Neural cell (in vitro differentiated cells): ENCODE measurements at regions not wholly inside any gene's neighbourhood (a gene's known extent, or its start where the extent isn't known, plus 50 kb on each side); places are given as distances from the start of the nearest gene placed in this dataset.

Experiments used
- H2AFZ ChIP-seq: fragments of 200-600, 300-800 bp; sonication (generic), shearing (Covaris generic); 2 replicates; pipeline ENCODE4 v1.6.0; 2014; ENCODE audit warnings: low read depth, mild to moderate bottlenecking, antibody characterized with exemption, low read length, moderate library complexity
- H3F3A ChIP-seq: fragments of 200-600 bp; shearing (Covaris generic); 2 replicates; pipeline ENCODE4 v1.6.1; 2016; ENCODE audit warnings: mild to moderate bottlenecking, moderate library complexity, mixed read lengths, antibody characterized with exemption, low read length; ENCODE audit not compliant: insufficient read depth, poor library complexity, severe bottlenecking
- H3K27ac ChIP-seq: fragments of 200-600, 300-800 bp; sonication (generic), shearing (Covaris generic); 2 replicates; pipeline ENCODE4 v1.5.1; 2014; ENCODE audit warnings: mild to moderate bottlenecking, low read length, moderate library complexity
- H3K27me3 ChIP-seq: fragments of 300-800, 200-600 bp; sonication (generic), shearing (Covaris generic); 2 replicates; pipeline ENCODE4 v1.6.0; 2014; ENCODE audit warnings: mild to moderate bottlenecking, low read depth, low read length, moderate library complexity; ENCODE audit not compliant: insufficient read depth
- H3K36me3 ChIP-seq: fragments of 300-800, 200-600 bp; sonication (generic), shearing (Covaris generic); 2 replicates; pipeline ENCODE4 v1.5.1; 2014; ENCODE audit warnings: mild to moderate bottlenecking, antibody characterized with exemption, low read length, moderate library complexity; ENCODE audit not compliant: insufficient read depth
- H3K4me2 ChIP-seq: fragments of 300-800, 200-600 bp; sonication (generic), shearing (Covaris generic); 2 replicates; pipeline ENCODE4 v1.6.0; 2014; ENCODE audit warnings: mild to moderate bottlenecking, low read length
- H3K4me3 ChIP-seq: fragments of 300-800, 200-600 bp; sonication (generic), shearing (Covaris generic); 2 replicates; pipeline ENCODE4 v1.5.1; 2014; ENCODE audit warnings: mild to moderate bottlenecking, low read length, moderate library complexity
- H3K79me2 ChIP-seq: fragments of 200-600 bp; shearing (Covaris generic); replicated peaks from 2 replicates; pipeline ENCODE4 v1.6.0; 2014; ENCODE audit warnings: mild to moderate bottlenecking, low read length, moderate library complexity; ENCODE audit not compliant: insufficient read depth
- H3K9ac ChIP-seq: fragments of 300-800, 200-600 bp; sonication (generic), shearing (Covaris generic); 2 replicates; pipeline ENCODE4 v1.6.1; 2016; ENCODE audit warnings: mild to moderate bottlenecking, low read length, mixed read lengths
- H3K9me2 ChIP-seq: fragments of 200-600 bp; shearing (Covaris generic); 2 replicates; pipeline ENCODE4 v1.6.1; 2016; ENCODE audit warnings: mild to moderate bottlenecking, low read length, mixed read lengths; ENCODE audit not compliant: insufficient read depth
- H3K9me3 ChIP-seq: fragments of 200-600, 300-800 bp; sonication (generic), shearing (Covaris generic); 2 replicates; pipeline ENCODE4 v1.6.1; 2016; ENCODE audit warnings: mild to moderate bottlenecking, mixed run types, low read length, moderate library complexity, mixed read lengths
- H4K20me1 ChIP-seq: fragments of 200-600 bp; shearing (Covaris generic); 2 replicates; pipeline ENCODE4 v1.6.1; 2016; ENCODE audit warnings: mild to moderate bottlenecking, mixed run types; ENCODE audit not compliant: insufficient read depth
- EP300 ChIP-seq: fragments of 450-650 bp; conservative IDR thresholded peaks from 2 replicates; pipeline ENCODE4 v1.6.1; 2014; ENCODE audit warnings: antibody characterized with exemption, mild to moderate bottlenecking, moderate library complexity; ENCODE audit not compliant: poor library complexity, severe bottlenecking
- EZH2 ChIP-seq: fragments of 200-600, 300-800 bp; shearing (Covaris generic), sonication (generic); IDR thresholded peaks from 2 replicates; pipeline ENCODE4 v1.6.1; 2014; ENCODE audit warnings: antibody characterized with exemption, low read length, borderline replicate concordance, mild to moderate bottlenecking; ENCODE audit not compliant: insufficient read depth, poor library complexity, severe bottlenecking
- MXI1 ChIP-seq: fragments of 450-650 bp; conservative IDR thresholded peaks from 2 replicates; pipeline ENCODE4 v1.6.1; 2014; ENCODE audit warnings: antibody characterized with exemption, mild to moderate bottlenecking; ENCODE audit not compliant: poor library complexity, severe bottlenecking
- POLR2AphosphoS5 ChIP-seq: IDR thresholded peaks from 2 replicates; pipeline ENCODE4 v1.6.1; 2012
- RAD21 ChIP-seq: fragments of 450-650 bp; conservative IDR thresholded peaks from 2 replicates; pipeline ENCODE4 v1.6.1; 2014; ENCODE audit warnings: antibody characterized with exemption, mild to moderate bottlenecking, moderate library complexity
- SMC3 ChIP-seq: fragments of 450-650 bp; conservative IDR thresholded peaks from 2 replicates; pipeline ENCODE4 v1.6.1; 2014; ENCODE audit warnings: antibody characterized with exemption, mild to moderate bottlenecking, moderate library complexity; ENCODE audit not compliant: poor library complexity
- TAF1 ChIP-seq: IDR thresholded peaks from 2 replicates; pipeline ENCODE4 v1.6.1; 2012; ENCODE audit warnings: low read depth
- TF ChIP-seq, protein P1 (sequence below): IDR thresholded peaks from 2 replicates; pipeline ENCODE4 v1.6.1; 2012; ENCODE audit warnings: borderline replicate concordance
- TF ChIP-seq, protein P2 (sequence below): fragments of 450-650 bp; IDR thresholded peaks from 2 replicates; pipeline ENCODE4 v1.5.1; 2014; ENCODE audit warnings: antibody characterized with exemption, mild to moderate bottlenecking, moderate library complexity; ENCODE audit not compliant: poor library complexity, severe bottlenecking

DNA sequence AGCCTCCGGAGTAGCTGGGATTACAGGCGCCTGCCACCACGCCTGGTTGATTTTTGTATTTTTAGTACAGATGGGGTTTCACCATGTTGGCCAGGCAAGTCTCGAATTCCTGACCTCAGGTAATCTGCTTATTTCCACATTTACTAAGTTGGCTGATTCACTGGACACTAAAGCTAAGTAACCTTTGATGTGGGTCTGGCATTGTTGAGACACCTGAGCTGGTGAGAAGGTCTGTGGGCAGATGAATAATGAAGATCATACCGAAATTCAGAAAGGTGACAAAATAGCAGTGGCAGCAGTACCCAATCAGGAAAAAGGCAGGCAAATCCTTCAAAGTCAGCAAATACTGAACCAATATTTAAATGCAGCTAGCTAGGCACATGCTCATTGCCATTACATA lies 210.6 kb upstream of the ZNF608 start:
- TF ChIP-seq EZH2 (no peak), MXI1 (no peak), TAF1 (no peak), SMC3 (no peak), POLR2AphosphoS5 (no peak), EP300 (no peak), RAD21 (no peak)
- TF ChIP-seq, protein P1, sequence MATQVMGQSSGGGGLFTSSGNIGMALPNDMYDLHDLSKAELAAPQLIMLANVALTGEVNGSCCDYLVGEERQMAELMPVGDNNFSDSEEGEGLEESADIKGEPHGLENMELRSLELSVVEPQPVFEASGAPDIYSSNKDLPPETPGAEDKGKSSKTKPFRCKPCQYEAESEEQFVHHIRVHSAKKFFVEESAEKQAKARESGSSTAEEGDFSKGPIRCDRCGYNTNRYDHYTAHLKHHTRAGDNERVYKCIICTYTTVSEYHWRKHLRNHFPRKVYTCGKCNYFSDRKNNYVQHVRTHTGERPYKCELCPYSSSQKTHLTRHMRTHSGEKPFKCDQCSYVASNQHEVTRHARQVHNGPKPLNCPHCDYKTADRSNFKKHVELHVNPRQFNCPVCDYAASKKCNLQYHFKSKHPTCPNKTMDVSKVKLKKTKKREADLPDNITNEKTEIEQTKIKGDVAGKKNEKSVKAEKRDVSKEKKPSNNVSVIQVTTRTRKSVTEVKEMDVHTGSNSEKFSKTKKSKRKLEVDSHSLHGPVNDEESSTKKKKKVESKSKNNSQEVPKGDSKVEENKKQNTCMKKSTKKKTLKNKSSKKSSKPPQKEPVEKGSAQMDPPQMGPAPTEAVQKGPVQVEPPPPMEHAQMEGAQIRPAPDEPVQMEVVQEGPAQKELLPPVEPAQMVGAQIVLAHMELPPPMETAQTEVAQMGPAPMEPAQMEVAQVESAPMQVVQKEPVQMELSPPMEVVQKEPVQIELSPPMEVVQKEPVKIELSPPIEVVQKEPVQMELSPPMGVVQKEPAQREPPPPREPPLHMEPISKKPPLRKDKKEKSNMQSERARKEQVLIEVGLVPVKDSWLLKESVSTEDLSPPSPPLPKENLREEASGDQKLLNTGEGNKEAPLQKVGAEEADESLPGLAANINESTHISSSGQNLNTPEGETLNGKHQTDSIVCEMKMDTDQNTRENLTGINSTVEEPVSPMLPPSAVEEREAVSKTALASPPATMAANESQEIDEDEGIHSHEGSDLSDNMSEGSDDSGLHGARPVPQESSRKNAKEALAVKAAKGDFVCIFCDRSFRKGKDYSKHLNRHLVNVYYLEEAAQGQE, result no peak
- TF ChIP-seq, protein P2, sequence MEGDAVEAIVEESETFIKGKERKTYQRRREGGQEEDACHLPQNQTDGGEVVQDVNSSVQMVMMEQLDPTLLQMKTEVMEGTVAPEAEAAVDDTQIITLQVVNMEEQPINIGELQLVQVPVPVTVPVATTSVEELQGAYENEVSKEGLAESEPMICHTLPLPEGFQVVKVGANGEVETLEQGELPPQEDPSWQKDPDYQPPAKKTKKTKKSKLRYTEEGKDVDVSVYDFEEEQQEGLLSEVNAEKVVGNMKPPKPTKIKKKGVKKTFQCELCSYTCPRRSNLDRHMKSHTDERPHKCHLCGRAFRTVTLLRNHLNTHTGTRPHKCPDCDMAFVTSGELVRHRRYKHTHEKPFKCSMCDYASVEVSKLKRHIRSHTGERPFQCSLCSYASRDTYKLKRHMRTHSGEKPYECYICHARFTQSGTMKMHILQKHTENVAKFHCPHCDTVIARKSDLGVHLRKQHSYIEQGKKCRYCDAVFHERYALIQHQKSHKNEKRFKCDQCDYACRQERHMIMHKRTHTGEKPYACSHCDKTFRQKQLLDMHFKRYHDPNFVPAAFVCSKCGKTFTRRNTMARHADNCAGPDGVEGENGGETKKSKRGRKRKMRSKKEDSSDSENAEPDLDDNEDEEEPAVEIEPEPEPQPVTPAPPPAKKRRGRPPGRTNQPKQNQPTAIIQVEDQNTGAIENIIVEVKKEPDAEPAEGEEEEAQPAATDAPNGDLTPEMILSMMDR, result no peak

DNA sequence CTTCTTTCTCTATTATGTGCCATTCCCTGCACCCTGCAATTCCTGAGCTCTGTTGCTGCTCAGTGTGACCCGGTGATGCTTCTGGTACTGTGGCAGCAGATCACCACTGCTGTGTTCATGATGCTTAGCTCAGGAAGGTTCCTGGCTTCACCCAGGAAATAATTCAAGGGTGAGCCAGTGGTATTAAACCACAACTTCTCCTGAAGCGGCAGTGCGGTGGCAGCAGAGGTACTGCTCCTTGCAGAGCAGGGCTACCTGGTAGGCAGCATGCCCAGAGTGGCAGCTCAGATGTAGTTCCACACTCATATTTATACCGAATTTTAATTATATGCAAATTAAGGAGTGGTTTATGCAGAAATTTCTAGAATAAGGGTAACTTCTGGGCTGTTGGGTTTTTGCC lies 213.8 kb upstream of the ZNF608 start:
- Histone ChIP-seq H3K9me3 (no peaks in the 10 kb centered on the region), H4K20me1 (no peaks in the 10 kb centered on the region), H3K9me2 (no peaks in the 10 kb centered on the region), H2AFZ (no peak overlapping the region), H3K4me2 (no peak overlapping the region), H3K27ac (no peak overlapping the region), H3K27me3 (no peaks in the 10 kb centered on the region), H3K9ac (no peak overlapping the region), H3F3A (no peaks in the 10 kb centered on the region), H3K36me3 (no peaks in the 10 kb centered on the region), H3K79me2 (no peaks in the 10 kb centered on the region), H3K4me3 (no peak overlapping the region)
- TF ChIP-seq, protein P2, result no peak
- TF ChIP-seq TAF1, result no peak
- TF ChIP-seq EZH2, result no peak
- no peak for TF ChIP-seq POLR2AphosphoS5
- TF ChIP-seq SMC3, result no peak
- TF ChIP-seq, protein P1, result no peak
- no peak for TF ChIP-seq MXI1
- no peak for TF ChIP-seq EP300
- TF ChIP-seq RAD21, result no peak

More for the DNA sequence above, 210.6 kb upstream of the ZNF608 start:
- no peaks in the 10 kb centered on the region for H3F3A ChIP-seq
- H3K9me3 ChIP-seq, result no peaks in the 10 kb centered on the region
- H3K4me2 ChIP-seq, result no peak overlapping the region
- H3K79me2 ChIP-seq, result no peaks in the 10 kb centered on the region
- no peaks in the 10 kb centered on the region for H3K36me3 ChIP-seq
- no peak overlapping the region for H3K4me3 ChIP-seq
- no peak overlapping the region for H2AFZ ChIP-seq
- H3K9me2 ChIP-seq, result no peaks in the 10 kb centered on the region
- no peak overlapping the region for H3K9ac ChIP-seq
- H3K27me3 ChIP-seq, result no peaks in the 10 kb centered on the region
- no peaks in the 10 kb centered on the region for H4K20me1 ChIP-seq
- no peak overlapping the region for H3K27ac ChIP-seq
